Choroid plexus epithelial cell (primary cell): ENCODE measurements at regions not wholly inside any gene's neighbourhood (a gene's known extent, or its start where the extent isn't known, plus 50 kb on each side); places are given as distances from the start of the nearest gene placed in this dataset.
"Not testable (repeated sequence)": the region's sequence is repeated elsewhere in the genome, so short reads cannot be mapped to it uniquely, and the experiment has no call there.

ENCODE experiments used
- DNase-seq: peaks from one replicate; pipeline ENCODE4 v3.0.0-alpha.2; 2010; ENCODE audit warnings: low read depth
- H3K4me3 ChIP-seq: 2 replicates; pipeline ENCODE4 v1.5.1; 2011; ENCODE audit warnings: low read depth, mild to moderate bottlenecking, control low read depth, low read length, moderate library complexity
- CTCF ChIP-seq: conservative IDR thresholded peaks from 2 replicates; pipeline ENCODE4 v1.5.1; 2011; ENCODE audit warnings: low read depth, mild to moderate bottlenecking, control low read depth, inconsistent platforms, low read length, moderate library complexity

- TF ChIP-seq CTCF, result no peak
- no peak for DNase-seq
- H3K4me3 ChIP-seq, result no peak overlapping the region
These were observed 247.4 kb upstream of the IL12A start for GRCh38 chr3:159741281-159741680.

- no peak overlapping the region for H3K4me3 ChIP-seq
- DNase-seq, result no peak
- no peak for TF ChIP-seq CTCF
These were observed 240.2 kb upstream of the IL12A start for GRCh38 chr3:159748425-159748824.

GRCh38 chr3:159749406-159749805 lies 239.2 kb upstream of the IL12A start:
- no peak for DNase-seq
- no peak overlapping the region for H3K4me3 ChIP-seq
- TF ChIP-seq CTCF, result no peak

GRCh38 chr3:159751146-159751545 lies 237.5 kb upstream of the IL12A start:
- H3K4me3 ChIP-seq, result no peak overlapping the region
- no peak for TF ChIP-seq CTCF
- DNase-seq, result peak; percentile 27

- no peak for DNase-seq
- no peak for TF ChIP-seq CTCF
- H3K4me3 ChIP-seq, result no peak overlapping the region
These were observed 236.9 kb upstream of the IL12A start for GRCh38 chr3:159751752-159752151.

- not testable (repeated sequence) for DNase-seq, H3K4me3 ChIP-seq
These were observed 232.1 kb upstream of the IL12A start for GRCh38 chr3:159756279-159757207.

- no peak overlapping the region for H3K4me3 ChIP-seq
- TF ChIP-seq CTCF, result no peak
- peak; percentile 58 for DNase-seq
These were observed 231.1 kb upstream of the IL12A start for GRCh38 chr3:159757341-159758060.
